Trophoblast cell (in vitro differentiated cells and primary cell): ENCODE measurements at regions not wholly inside any gene's neighbourhood (a gene's known extent, or its start where the extent isn't known, plus 50 kb on each side); places are given as distances from the start of the nearest gene placed in this dataset.

Experiments
- DNase-seq, 2 donors: peaks; one replicate each; pipeline ENCODE4 v3.0.0-alpha.2; 2016
- H2AFZ ChIP-seq: 2 replicates; pipeline ENCODE4 v1.6.1; 2013; ENCODE audit warnings: low read length, moderate library complexity, mild to moderate bottlenecking; ENCODE audit not compliant: insufficient read depth, poor library complexity
- H2AK5ac ChIP-seq: 2 replicates; pipeline ENCODE4 v1.6.1; 2013; ENCODE audit warnings: mild to moderate bottlenecking, low read length
- H2BK120ac ChIP-seq: 2 replicates; pipeline ENCODE4 v1.6.1; 2013; ENCODE audit warnings: low read length, mild to moderate bottlenecking, moderate library complexity; ENCODE audit not compliant: insufficient read depth, poor library complexity
- H2BK12ac ChIP-seq: 2 replicates; pipeline ENCODE4 v1.6.1; 2013; ENCODE audit warnings: mild to moderate bottlenecking, low read length, moderate library complexity
- H2BK5ac ChIP-seq: 2 replicates; pipeline ENCODE4 v1.6.1; 2013; ENCODE audit warnings: low read length, low read depth, moderate library complexity, mild to moderate bottlenecking; ENCODE audit not compliant: poor library complexity
- H3K14ac ChIP-seq: 2 replicates; pipeline ENCODE4 v1.6.1; 2013; ENCODE audit warnings: mild to moderate bottlenecking, low read length
- H3K18ac ChIP-seq: 2 replicates; pipeline ENCODE4 v1.6.1; 2013; ENCODE audit warnings: mild to moderate bottlenecking, low read length
- H3K23ac ChIP-seq: 2 replicates; pipeline ENCODE4 v1.6.1; 2013; ENCODE audit warnings: low read length
- H3K27ac ChIP-seq: 2 replicates; pipeline ENCODE4 v1.5.1; 2013; ENCODE audit warnings: low read depth, mild to moderate bottlenecking, inconsistent platforms, low read length, moderate library complexity
- H3K27me3 ChIP-seq: 2 replicates; pipeline ENCODE4 v1.6.1; 2013; ENCODE audit warnings: inconsistent platforms, mild to moderate bottlenecking, low read length, moderate library complexity; ENCODE audit not compliant: insufficient read depth
- H3K36me3 ChIP-seq, 2 experiments: 1 replicate in 1 of 2; 2 replicates in 1 of 2; pipeline ENCODE4 v1.6.1; 2013; ENCODE audit warnings: low read length in 2 of 2, mild to moderate bottlenecking in 2 of 2, moderate library complexity in 1 of 2; ENCODE audit not compliant: insufficient read depth in 2 of 2, control insufficient read depth in 1 of 2
- H3K4ac ChIP-seq: 2 replicates; pipeline ENCODE4 v1.6.1; 2013; ENCODE audit warnings: low read depth, mild to moderate bottlenecking, low read length, moderate library complexity
- H3K4me1 ChIP-seq, 2 experiments: 1 replicate in 1 of 2; 2 replicates in 1 of 2; pipeline ENCODE4 v1.6.1; 2013; ENCODE audit warnings: low read length in 2 of 2, mild to moderate bottlenecking in 2 of 2, moderate library complexity in 1 of 2; ENCODE audit not compliant: insufficient read depth in 2 of 2, control insufficient read depth in 1 of 2
- H3K4me2 ChIP-seq: 2 replicates; pipeline ENCODE4 v1.6.1; 2013; ENCODE audit warnings: inconsistent platforms, mild to moderate bottlenecking, low read length, moderate library complexity
- H3K4me3 ChIP-seq: 2 replicates; pipeline ENCODE4 v1.5.1; 2013; ENCODE audit warnings: mild to moderate bottlenecking, low read depth, low read length, inconsistent platforms
- H3K79me1 ChIP-seq: one replicate; pipeline ENCODE4 v1.6.1; 2013; ENCODE audit warnings: low read length
- H3K79me2 ChIP-seq: 2 replicates; pipeline ENCODE4 v1.6.1; 2013; ENCODE audit warnings: low read length, mild to moderate bottlenecking; ENCODE audit not compliant: control insufficient read depth, insufficient read depth, poor library complexity
- H3K9ac ChIP-seq: 2 replicates; pipeline ENCODE4 v1.6.1; 2013; ENCODE audit warnings: mild to moderate bottlenecking, low read length
- H3K9me3 ChIP-seq: 2 replicates; pipeline ENCODE4 v1.6.1; 2013; ENCODE audit warnings: low read depth, mild to moderate bottlenecking, control low read depth, inconsistent platforms, low read length; ENCODE audit not compliant: insufficient read depth
- H4K12ac ChIP-seq: 2 replicates; pipeline ENCODE4 v1.6.1; 2013; ENCODE audit warnings: low read depth, mild to moderate bottlenecking, low read length, moderate library complexity
- H4K8ac ChIP-seq: 2 replicates; pipeline ENCODE4 v1.6.1; 2013; ENCODE audit warnings: low read depth, mild to moderate bottlenecking, low read length, moderate library complexity
- H4K91ac ChIP-seq: one replicate; pipeline ENCODE4 v1.6.1; 2013; ENCODE audit warnings: low read depth, mild to moderate bottlenecking, low read length, moderate library complexity
- WGBS: extraction: QIAGEN DNeasy Blood & Tissue Kit; methylation state at CpG from one replicate; pipeline ENCODE4 v1.1.7; 2013; ENCODE audit warnings: missing lambda C conversion rate; ENCODE audit not compliant: insufficient read length, insufficient coverage; ENCODE audit errors: extremely low coverage; 5-methylcytosine and 5-hydroxymethylcytosine counted together

- Histone ChIP-seq H2AK5ac (no peak overlapping the region), H3K9me3 (peaks cover 6% of the 10 kb centered on the region), H3K79me1 (no peaks in the 10 kb centered on the region), H3K18ac (no peak overlapping the region), H3K4ac (no peak overlapping the region), H4K8ac (no peak overlapping the region), H2BK120ac (no peak overlapping the region), H3K4me2 (no peak overlapping the region), H2AFZ (no peak overlapping the region), H3K27ac (no peak overlapping the region), H3K27me3 (no peaks in the 10 kb centered on the region), H3K36me3 (no peaks in the 10 kb centered on the region), H3K4me3 (no peak overlapping the region), H4K91ac (no peak overlapping the region), H2BK5ac (no peak overlapping the region), H3K23ac (no peak overlapping the region), H4K12ac (no peak overlapping the region), H3K79me2 (no peaks in the 10 kb centered on the region), H2BK12ac (no peak overlapping the region), H3K14ac (no peak overlapping the region), H3K4me1 (no peaks in the 10 kb centered on the region), H3K9ac (no peak overlapping the region)
- WGBS = no CpG with 5 or more reads among the region's 14 CpGs
- no peak for DNase-seq
Measured at GRCh38 chr2:128450211-128451024, 131.8 kb upstream of the HS6ST1 start.

GRCh38 chr2:128451084-128452023 lies 132.7 kb upstream of the HS6ST1 start:
- Histone ChIP-seq H3K14ac (no peak overlapping the region), H3K4me3 (no peak overlapping the region), H3K79me2 (no peaks in the 10 kb centered on the region), H3K23ac (no peak overlapping the region), H2BK12ac (no peak overlapping the region), H4K12ac (no peak overlapping the region), H3K18ac (no peak overlapping the region), H4K8ac (no peak overlapping the region), H4K91ac (no peak overlapping the region), H2AFZ (no peak overlapping the region), H2AK5ac (no peak overlapping the region), H2BK5ac (no peak overlapping the region), H3K9me3 (peaks cover 6% of the 10 kb centered on the region), H3K36me3 (no peaks in the 10 kb centered on the region), H3K4me1 (no peaks in the 10 kb centered on the region), H2BK120ac (no peak overlapping the region), H3K27ac (no peak overlapping the region), H3K4me2 (no peak overlapping the region), H3K27me3 (no peaks in the 10 kb centered on the region), H3K4ac (no peak overlapping the region), H3K9ac (no peak overlapping the region), H3K79me1 (no peaks in the 10 kb centered on the region)
- DNase-seq = no peak
- WGBS = no CpG with 5 or more reads among the region's 15 CpGs

- no peaks in the 10 kb centered on the region for H3K79me1 ChIP-seq
- no peak overlapping the region for H4K8ac ChIP-seq
- no peak overlapping the region for H3K23ac ChIP-seq
- no CpG with 5 or more reads among the region's 1 CpG for WGBS
- no peak overlapping the region for H3K18ac ChIP-seq
- no peak overlapping the region for H4K91ac ChIP-seq
- no peak overlapping the region for H2AK5ac ChIP-seq
- H3K4me3 ChIP-seq = no peak overlapping the region
- no peak overlapping the region for H4K12ac ChIP-seq
- H3K27me3 ChIP-seq = no peaks in the 10 kb centered on the region
- H3K4me1 ChIP-seq = no peaks in the 10 kb centered on the region
- H2BK12ac ChIP-seq = no peak overlapping the region
- H3K4me2 ChIP-seq = no peak overlapping the region
- H2AFZ ChIP-seq = no peak overlapping the region
- H3K36me3 ChIP-seq = no peaks in the 10 kb centered on the region
- peaks cover 6% of the 10 kb centered on the region for H3K9me3 ChIP-seq
- H3K9ac ChIP-seq = no peak overlapping the region
- no peak overlapping the region for H3K14ac ChIP-seq
- H2BK120ac ChIP-seq = no peak overlapping the region
- H3K4ac ChIP-seq = no peak overlapping the region
- no peaks in the 10 kb centered on the region for H3K79me2 ChIP-seq
- no peak overlapping the region for H2BK5ac ChIP-seq
- H3K27ac ChIP-seq = no peak overlapping the region
- no peak for DNase-seq
Measured at GRCh38 chr2:128452024-128452411, 133.3 kb upstream of the HS6ST1 start.

GRCh38 chr2:128452536-128453530 lies 134.2 kb upstream of the HS6ST1 start:
- H2BK120ac ChIP-seq = no peak overlapping the region
- no peak overlapping the region for H3K23ac ChIP-seq
- H2BK12ac ChIP-seq = no peak overlapping the region
- H2AFZ ChIP-seq = no peak overlapping the region
- no peak overlapping the region for H4K12ac ChIP-seq
- H2BK5ac ChIP-seq = no peak overlapping the region
- no peak overlapping the region for H3K4me3 ChIP-seq
- no peak overlapping the region for H4K91ac ChIP-seq
- H3K4me2 ChIP-seq = no peak overlapping the region
- no peak overlapping the region for H2AK5ac ChIP-seq
- H3K36me3 ChIP-seq = no peaks in the 10 kb centered on the region
- H3K9me3 ChIP-seq = peaks cover 6% of the 10 kb centered on the region
- no peaks in the 10 kb centered on the region for H3K4me1 ChIP-seq
- H3K18ac ChIP-seq = no peak overlapping the region
- H3K9ac ChIP-seq = no peak overlapping the region
- H3K14ac ChIP-seq = no peak overlapping the region
- no peak overlapping the region for H4K8ac ChIP-seq
- H3K4ac ChIP-seq = no peak overlapping the region
- no peaks in the 10 kb centered on the region for H3K79me1 ChIP-seq
- H3K79me2 ChIP-seq = no peaks in the 10 kb centered on the region
- no peaks in the 10 kb centered on the region for H3K27me3 ChIP-seq
- no CpG with 5 or more reads among the region's 20 CpGs for WGBS
- DNase-seq = no peak
- no peak overlapping the region for H3K27ac ChIP-seq
